Non-pigmented ciliary epithelial cell (primary cell): ENCODE measurements at regions not wholly inside any gene's neighbourhood (a gene's known extent, or its start where the extent isn't known, plus 50 kb on each side); places are given as distances from the start of the nearest gene placed in this dataset.
"Not testable (repeated sequence)": the region's sequence is repeated elsewhere in the genome, so short reads cannot be mapped to it uniquely, and the experiment has no call there.

Experiments used
- DNase-seq: peaks from one replicate; pipeline ENCODE4 v3.0.0-alpha.2; 2010; ENCODE audit warnings: low read depth

- no peak for DNase-seq
Observed at GRCh38 chr5:164505791-164506190, 1000.4 kb downstream of the MAT2B start.

DNA sequence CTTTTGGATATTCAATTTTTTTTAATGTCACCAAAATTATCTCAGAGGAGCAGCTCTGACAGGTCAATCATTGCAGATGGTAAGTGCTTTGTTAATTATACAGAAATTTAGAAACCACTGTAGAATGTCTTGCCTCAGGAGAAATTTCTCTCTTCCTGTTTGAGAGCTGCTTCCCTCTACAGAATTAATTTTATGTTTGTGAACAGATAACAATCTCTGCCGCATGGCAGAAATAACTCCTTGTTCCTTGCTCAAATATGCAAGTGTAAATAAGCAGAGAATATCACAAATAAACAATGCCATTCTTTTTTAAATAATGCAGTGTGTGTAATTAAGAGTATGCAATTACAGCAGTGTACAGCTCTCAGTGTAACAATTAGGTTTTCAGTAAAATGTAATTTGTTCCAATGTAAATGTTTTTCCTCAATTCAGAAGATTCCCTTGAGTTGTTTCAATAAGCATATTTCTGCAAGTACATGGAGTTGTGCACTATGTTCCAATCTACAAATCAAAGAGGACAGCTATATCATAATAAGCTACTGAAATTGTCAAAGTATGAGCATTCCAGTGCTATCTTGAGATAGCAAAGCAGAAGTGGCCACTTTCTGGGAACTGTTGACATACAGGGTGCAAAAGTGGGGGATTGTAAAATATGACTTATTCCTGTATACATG lies 1012.8 kb downstream of the MAT2B start:
- no peak for DNase-seq

DNA sequence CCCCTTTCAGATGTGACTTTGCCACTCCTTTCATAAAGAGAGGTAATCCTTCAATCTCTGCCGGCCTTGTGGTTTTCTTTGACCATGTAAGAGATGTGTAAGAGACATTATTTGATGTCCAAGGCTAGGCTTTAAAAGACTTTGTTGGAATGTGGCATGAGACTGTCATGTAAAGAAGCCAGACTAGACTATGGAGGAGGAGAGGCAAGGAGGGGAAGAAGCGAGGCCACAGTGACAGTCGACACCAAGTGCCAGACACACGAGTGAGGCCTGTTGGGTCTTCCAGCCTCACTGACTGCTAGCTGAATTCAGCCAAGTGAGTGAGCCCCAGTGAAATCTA lies 1013.3 kb downstream of the MAT2B start:
- no peak for DNase-seq

DNA sequence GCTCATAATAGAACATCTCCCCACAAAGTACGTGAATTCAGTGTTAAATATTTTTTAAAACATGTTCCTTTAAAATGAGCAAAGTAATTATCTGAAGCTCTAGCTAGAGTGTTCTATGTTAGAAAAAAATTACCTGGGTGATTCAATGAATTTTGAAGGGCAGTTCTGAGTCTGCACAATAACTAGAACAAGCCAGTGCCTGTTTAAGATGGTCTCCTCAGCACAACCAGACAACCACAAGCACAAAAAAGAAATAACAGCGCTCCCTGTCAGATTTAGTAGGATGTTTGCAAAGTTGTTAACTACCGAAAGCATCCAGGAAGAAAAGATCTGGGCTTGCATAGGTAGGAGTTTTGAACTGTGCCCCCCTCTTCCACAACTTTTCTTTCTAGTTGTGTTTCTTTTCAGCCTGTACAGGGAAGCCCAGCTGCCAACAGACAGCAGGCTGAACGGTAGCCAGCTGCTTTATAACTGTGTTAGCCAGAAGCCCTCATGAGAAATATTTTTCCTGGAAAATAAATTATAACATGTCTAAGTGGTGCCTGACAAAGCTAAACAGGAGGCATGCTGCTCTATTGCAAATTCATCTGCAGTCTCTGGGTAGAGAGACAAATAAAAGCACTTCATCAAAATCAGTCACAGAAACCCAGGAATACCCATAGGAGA lies 1026.9 kb downstream of the MAT2B start:
- no peak for DNase-seq

DNA sequence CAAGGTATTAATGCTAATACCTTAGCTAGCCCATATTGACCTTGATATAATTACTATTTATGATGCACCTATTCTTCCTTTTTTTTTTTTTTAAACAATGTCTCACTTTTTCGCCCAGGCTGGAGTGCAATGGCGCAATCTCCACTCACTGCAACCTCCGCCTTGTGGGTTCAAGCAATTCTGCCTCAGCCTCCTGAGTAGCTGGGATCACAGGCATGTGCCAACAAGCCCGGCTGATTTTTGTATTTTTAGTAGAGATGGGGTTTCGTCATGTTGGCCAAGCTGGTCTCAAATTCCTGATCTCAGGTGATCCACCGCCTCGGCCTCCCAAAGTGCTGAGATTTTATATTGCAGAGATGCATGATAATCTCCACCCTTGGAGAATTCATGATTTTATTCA lies 1028.0 kb downstream of the MAT2B start:
- DNase-seq = not testable (repeated sequence)

GRCh38 chr5:164540174-164540573 lies 1034.8 kb downstream of the MAT2B start:
- DNase-seq = no peak

- DNase-seq = no peak
Observed at GRCh38 chr5:164545507-164545906, 1040.1 kb downstream of the MAT2B start.

DNA sequence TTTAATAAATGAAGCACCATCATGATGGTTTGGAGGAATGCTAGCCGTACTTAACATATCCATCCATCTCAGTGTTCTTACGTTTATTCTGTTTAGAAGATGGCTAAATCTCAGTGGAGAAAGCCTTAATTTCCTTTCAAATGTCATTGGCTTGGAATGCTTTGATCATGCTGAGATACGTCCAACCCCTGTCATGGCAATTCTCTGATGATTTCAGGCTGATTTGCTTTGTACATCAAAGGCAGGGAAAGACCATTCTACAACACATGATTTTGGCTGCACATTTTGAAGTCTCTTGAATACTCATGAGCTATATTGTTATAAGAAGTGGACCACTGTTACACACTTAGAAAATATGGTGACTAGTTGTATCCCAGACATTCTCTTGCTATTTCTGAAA lies 1048.4 kb downstream of the MAT2B start:
- no peak for DNase-seq

GRCh38 chr5:164555809-164556208 lies 1050.4 kb downstream of the MAT2B start:
- DNase-seq = no peak

DNA sequence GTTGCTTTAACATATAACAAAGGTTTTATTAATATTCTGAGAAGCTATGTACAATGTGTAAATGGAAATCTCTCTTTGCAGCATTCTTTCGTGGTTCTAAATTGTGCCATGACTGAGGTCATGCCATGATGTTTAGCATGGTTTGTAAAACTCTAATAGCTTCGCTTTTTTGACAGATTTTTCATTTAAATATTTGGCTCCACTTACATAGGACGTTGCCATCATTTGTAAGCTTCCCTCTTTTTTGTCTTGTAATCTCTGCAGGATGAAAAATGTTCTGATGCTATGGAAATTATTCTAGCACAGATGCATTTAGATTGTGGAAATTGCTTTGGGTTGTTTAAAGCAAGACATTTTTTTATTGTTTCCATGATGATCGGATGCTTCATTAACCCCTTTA lies 1054.8 kb downstream of the MAT2B start:
- DNase-seq = no peak

GRCh38 chr5:164561933-164562872 lies 1056.8 kb downstream of the MAT2B start:
- DNase-seq = no peak

DNA sequence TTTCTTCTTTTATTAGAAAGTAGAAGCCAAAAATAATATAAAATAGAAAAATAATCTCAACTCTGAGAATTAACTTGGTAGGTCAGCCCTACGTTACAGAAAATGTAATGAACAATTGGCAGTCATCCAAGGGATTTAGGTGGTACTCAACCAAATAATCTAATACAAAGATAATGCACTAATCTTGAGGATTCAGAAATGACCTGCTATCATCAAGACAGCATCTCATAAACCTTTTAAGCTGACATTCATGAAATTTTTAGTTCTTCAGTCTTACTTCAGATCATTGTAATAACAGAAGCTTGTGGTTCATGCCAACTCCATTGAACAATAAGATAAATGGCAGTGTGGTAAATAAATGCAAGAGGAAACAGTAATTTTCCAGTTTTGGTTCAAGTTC lies 1058.0 kb downstream of the MAT2B start:
- DNase-seq = no peak

DNA sequence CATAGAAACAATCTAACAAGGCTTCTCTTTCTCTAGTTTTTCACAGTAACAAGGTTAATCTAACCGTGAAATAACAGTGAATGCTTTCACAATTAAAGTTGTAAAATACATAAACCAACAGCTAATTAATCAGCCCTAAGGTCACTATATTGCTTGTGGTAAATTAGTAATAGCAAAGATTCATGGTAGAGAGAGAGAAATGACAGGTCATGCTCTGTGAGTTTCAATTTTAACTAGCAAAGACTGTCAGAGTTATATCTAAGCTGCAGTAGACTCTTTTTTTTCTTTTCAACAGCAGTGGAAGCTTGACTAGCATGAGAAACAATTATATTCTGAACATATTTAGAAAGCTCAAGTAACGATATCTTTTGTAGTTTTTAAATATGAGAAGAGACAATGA lies 1068.0 kb downstream of the MAT2B start:
- no peak for DNase-seq

DNA sequence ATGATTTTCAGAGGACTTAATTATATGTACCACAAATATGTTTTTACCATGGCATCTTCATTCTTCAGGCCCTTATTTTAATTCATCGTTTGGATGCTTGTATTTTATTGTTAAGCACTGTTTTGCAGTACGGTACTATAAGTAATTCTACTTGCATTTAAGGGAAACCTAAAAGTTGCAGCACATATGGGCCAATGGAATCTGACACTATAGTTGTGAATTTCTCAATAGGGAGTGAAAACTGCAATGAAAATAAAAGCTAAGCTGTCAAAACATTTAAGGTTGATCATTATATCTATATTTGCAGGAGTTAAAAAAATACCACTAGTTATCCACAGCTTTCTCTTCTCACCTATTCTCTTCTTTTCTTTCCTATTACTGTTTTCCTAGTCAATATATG lies 1071.8 kb downstream of the MAT2B start:
- DNase-seq = no peak

GRCh38 chr5:164577742-164578141 lies 1072.3 kb downstream of the MAT2B start:
- DNase-seq = no peak

DNA sequence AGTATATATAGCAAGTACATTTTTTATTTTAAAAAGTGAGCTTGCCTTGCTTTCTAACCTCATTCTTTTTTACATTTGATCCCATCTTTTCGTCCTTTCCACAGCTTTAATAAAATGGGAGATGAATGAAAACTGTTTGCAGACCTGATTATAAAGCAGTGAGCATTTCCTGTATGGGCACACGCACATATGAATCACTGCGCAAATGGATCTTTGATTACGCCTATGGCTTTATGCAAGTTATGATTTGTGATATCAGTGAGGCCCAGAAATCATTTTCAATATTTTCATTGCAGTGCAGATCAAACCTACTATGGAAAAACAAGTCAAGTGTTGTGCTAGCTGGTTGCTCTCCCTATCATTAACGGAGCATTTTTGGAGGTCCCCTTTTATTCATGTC lies 1073.0 kb downstream of the MAT2B start:
- no peak for DNase-seq

GRCh38 chr5:164578911-164579310 lies 1073.5 kb downstream of the MAT2B start:
- no peak for DNase-seq

GRCh38 chr5:164580155-164580554 lies 1074.7 kb downstream of the MAT2B start:
- no peak for DNase-seq

- no peak for DNase-seq
Observed at GRCh38 chr5:164581889-164582288, 1076.5 kb downstream of the MAT2B start.

- no peak for DNase-seq
Observed at GRCh38 chr5:164593982-164594381, 1088.6 kb downstream of the MAT2B start.

DNA sequence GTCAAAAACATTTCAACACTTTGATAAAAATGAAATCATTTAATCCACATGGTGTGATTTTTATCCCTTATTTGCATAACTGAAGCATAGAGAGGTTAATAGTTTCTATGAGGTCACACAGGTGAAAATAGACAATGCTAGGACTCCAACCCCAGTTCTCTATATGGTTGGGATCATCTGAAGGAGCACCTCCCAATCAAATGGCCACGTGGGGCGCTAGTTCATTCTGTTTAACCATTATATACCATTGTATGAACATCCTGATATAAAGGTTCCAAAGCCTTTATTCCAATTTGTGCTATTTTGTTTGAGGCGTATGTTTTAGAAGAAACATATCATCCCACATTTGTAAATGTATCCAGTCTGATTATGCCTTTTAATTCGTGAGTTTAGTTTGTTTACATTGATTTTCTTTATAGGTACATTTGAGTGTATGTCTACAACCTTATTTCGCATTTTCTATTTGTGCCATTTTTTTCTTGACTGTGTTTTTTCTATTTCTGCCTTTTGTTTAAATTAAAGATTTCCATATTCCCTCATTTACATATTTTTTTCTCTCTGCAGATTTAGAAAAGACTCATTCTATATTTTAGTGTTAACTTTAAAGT lies 1092.0 kb downstream of the MAT2B start:
- no peak for DNase-seq

DNA sequence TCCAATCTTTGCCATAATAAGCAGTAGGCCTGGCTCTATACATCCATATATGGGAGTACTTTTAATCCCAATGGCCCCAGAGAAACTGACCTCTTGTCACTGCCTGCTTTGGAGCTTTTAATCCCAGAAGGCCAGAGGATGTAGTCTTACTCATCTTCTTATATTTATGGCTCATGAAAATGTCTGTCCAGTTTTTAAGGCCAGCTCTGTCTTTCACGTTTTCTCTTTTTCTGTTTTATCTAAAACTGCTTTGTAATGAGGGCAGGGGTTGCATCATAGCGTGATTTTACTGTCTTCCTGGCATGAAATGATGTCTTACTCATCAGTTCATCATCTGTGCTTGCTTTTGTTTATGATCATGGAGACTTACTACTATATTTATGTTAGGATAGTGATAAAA lies 1094.9 kb downstream of the MAT2B start:
- no peak for DNase-seq
